ENCODE measurements at regions not wholly inside any gene's neighbourhood (a gene's known extent, or its start where the extent isn't known, plus 50 kb on each side); places are given as distances from the start of the nearest gene placed in this dataset.

DNA sequence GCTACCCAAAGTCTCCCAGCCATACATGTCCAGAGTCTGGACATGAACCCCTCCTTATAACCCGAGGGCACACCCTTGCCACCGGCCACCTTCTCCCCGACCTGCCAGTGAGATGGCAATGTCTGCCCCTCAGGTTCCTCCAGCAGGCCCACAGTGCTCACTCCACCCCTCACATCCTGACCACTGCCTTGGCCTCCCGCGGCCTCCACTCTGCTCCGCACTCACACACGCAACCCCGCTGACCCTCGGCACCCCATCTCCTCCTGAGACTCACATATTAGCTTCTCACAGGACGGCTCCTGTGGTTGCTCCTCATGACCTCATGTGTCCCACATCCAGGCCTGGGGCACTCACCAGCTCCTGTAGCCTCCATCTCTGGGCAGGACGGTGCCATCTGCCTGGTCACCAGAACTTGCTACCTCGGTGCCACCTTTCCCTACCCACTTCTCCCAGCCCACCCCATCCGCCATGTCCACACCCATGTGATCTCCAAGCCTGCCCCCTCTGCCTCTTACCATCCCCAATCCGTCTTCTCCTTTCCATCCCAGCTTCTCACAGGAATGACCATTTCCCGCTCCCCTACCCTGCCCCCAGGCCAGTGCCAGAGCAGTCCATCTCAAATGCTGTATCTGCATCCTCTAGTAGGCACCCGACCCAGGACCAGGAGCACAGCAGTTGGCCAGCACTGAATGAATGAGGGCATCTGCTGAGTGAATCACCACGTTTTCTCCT lies 198.6 kb upstream of the DIO3 start:
- DNase-seq: no peak

DNA sequence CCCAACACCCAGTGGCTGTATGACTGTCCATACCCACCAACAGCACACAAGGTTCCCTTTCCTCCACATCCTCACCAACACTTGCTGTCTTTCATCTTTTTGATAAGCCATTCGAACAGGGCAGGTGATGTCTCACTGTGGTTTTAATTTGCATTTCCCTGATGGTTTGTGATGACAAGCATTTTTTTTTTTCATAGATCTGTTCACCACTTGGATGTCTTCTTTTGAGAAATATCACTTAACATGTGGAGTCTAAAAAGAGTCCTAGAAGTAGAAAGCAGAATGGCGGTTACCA lies 198.1 kb upstream of the DIO3 start:
- no peak for DNase-seq

DNA sequence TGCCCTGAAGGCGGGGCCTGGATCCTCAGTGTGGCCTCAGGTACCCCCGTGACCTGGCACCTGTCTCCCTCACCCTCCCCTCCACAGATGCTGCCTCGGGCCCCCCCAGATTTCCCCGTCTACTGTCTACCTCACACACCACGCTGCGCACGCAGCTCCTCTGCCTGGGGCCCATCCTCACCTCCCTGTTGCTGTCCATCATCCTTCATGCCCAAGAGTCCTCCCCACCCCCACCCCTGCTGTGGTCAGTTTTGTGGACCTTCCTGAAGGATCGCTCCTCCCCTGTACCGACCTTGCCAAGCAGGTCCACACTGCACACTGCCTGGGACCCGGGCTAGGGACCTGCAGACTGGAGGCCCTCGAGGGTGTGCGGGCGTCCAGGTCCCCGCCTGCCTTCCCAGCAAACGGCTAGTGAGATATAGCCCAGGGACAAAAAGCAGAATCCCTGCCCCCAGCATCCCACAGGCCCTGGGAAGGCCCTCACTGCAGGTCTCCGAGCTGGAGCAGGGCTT lies 197.4 kb upstream of the DIO3 start:
- DNase-seq: no peak

DNA sequence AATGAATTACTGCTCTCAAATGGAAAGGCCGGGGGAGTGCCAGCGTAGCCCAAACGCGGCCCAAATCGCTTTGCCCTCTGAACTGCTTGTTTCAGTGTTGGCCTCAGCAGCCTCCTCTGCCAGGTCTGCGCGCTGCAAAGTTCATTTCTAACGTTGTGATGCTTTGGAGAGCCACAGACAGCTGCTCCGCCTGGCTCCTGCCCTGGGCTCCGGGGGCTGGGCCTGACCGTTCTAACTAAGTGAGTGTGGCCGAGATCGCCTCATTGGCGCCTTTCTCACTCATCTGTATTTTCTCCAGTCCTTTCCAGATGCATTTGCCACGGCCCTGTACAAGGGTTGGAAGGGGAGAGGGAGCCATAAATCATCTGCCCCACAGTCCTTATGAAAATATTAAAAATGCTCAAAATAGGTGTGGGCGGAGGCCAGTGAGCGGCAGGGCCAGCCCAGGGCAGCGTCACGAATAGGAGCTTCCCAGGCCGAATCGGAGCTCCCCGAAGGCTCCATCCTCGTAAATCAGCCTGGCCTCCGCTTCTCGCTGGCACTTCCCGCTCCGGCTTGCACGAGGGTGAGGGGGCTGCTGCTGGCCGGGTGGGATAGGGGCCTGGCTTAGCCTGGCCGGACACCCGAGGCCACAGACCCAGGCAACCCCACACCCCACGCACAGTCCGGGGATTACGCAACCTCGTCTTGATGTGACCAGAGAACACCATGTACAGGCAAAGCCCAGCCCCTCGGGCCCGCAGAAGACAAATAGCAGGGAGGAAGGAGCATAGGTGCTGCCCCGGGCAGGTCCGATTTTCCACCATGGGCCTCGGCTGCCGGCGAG lies 196.6 kb upstream of the DIO3 start:
- no peak for DNase-seq

DNA sequence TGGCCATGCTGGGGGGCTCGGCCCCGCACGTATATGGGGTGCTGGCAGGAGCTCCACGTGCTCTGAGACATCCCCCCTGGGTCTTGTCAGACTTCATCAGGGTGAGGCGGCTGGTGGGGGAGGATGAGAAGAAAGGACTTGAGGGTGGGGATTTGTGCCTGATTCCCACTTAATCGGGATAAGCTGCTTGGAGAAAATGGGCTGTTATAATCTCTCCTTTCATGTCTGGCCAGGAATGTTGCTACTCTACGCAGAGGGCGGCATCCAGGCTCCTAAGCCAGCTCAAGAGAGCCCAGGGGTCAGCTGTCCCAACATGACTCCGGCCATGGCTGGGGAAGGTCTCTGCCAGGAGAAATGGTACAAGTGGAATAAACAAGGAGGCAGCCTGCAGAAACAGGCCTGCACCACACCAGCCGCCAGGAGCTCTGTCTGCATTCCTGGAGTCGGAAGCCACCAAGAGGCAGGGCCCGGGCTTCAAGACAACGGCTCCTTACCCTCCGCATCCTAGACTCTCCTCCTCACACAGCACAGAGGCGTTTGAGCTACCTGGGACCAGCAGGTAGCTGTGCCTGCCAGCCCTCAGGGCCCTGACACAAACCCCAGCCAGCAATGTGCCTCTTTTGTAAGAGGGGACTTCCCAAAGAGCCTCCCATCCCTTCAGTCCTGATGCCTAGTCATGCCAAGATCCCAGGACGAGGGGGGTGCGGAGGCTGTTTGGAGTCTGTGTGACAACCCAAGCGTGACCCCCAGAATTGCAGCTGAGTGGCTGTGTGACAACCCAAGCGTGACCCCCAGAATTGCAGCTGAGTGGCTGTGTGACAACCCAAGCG lies 195.8 kb upstream of the DIO3 start:
- peak; percentile 76 for DNase-seq

DNA sequence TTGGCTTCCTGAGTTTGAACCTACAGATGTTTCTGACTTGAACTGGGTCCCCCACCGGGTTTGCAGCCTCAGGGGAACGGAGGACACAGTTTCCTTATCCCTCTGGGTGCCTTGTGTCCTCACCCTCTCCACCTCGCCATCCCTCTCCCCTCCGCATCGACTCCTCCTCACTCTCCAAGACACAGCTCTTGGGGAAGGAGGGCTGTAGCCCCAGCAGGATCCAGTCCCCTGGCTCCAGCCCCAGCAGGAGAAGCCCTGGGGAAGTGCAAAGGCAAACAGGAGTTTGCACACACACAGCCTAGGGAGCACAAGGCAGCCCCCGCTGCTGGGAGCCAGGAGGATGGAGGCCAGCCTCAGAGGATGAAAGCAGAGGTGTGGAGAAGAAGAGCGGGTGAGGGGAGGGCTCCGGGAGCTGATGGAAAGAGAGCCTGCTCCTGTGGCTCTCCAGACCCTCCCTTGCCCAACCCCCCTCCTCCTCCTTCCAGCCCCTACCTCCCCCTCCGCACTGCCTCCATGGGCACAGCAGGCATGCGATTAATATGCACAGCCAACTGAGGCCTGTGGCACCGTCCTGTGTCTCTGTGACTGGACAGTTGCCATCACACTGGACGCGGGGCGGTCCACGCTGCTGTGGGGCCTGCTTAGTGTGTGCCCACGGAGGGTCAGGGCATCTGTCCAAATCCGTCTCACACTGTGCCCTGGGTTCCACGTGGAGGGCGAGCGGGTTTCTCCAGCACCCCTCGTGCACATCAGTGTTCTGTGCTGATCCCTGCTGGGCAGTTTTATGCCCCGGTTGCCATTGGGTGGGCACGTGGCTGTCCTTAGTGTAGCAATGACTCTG lies 193.7 kb upstream of the DIO3 start:
- DNase-seq: no peak

DNA sequence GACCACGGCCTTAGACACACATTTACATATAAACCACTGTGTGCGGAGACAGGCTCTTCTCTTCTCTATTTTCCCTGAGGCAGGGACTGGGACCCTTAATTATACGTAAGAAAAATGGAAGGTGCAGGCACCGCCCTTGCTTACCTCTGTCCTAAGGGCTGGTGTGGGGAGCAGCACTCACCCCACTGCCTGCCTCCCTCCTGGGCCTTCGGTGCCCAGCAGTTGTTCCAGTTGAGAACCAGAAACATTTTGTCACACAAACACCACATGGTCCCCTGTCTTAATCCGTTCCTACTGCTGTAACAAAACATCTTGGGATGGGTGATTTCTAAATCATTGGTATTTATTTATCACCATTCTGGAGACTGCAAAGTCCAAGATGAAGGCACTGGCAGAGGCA lies 192.7 kb upstream of the DIO3 start:
- no peak for DNase-seq

DNA sequence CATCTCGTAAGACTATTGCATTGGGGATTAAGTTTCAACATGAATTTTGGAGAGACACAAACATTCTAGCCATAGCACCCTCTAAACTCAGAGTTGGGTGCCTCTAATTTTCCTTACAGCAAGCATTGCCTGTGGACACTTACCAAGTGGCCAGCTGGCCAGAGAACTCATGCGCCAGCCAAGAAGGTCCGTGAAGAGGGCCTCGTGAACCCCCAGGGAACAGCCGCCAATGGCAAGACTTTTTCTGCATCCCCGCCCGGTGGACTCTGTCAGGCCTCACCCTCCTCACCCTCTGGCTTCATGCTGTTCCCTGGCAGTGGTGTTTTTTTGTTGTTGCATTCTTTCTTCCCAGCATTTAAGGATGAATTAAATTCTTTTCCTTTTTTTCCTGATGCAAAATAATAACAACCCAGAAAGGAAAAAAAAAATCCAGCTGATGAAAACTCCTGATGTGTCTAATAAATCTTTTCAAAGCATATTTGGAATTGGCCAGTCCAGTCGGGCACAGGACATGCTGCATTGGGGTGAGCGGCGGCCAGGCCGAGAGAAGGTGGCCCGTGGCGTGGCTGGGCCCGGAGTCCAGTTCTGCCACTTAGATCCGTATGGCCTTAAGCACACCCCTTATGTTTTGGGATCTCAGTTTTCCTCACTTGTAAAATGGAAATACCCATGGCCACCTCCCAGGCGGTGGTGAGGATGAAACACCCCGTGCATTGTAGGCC lies 191.9 kb upstream of the DIO3 start:
- no peak for DNase-seq

DNA sequence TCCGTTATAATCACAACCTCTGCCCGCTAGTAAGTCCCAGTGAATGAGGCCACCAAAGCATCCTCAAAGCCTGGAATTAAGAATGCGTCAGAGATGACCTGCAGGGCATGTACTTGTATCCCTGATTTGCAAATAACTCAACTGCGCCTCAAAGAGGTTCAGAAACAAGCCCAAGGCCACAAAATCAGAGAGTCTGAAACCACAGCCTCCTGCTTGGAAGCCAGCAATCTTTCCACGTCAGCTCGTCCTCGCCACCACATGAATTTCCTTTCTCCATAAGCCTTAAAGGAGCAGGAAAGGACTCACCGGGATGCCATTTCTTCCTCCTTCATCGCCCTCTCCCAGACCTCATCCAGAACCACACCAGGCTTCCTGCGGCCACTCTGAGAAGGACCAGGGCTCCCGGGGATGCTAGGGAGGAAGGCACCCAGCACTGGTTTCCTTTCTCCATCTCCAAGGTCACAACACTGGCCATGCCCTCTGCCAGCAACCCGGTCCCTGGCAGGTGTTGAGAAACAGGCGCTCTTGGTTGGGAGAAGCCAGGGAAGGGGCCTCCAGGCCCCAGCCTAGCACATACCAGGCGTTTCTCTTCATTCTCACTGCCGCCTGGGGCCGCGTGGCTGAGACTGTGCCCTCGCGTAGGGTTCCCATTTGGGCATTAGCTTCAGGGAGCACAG lies 191.2 kb upstream of the DIO3 start:
- DNase-seq: no peak

DNA sequence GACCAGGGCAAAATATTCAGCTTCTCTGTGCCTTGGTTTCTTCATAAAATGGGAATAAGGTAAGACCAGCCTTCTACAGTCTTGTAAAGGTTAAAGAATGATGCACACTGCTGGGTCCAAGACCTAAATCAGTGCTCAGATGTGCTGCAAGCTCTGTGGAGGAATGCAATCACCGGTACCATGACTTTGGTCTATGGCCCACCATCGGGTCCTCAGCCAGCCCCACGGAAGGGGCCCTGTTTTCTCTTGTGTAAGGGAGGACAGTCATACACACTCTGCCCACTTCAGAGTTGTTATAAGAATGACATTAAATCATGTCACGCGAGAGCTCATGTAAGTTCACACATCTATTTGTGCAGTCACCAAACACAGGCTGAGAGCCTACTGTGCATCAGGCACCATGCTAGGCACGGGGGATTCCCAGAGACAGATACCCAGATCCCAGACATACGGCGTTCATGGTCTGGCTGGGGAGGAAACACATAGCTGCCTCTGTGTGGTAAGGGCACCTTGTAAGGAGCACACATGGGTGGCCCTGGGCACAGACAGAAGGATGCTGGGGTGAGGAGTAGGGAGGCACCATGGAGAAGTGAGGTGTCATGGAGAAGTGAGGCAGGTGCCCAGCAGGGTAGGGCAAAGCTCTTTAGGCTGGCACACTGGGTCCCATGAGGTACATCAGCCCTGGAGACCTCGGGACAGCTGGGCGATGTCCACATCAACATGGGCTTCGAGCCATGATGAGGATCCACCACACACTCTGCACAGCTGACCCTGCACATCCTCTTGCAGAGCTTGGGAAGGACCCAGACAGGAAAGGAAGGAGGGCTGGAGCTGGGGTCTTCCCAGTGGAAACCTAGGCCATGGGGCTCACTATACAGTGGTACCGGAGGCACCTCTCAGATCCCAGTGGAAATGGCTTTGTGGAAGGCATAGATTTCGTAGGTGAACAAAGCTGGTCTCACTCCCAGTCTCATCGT lies 190.4 kb upstream of the DIO3 start:
- no peak for DNase-seq

DNA sequence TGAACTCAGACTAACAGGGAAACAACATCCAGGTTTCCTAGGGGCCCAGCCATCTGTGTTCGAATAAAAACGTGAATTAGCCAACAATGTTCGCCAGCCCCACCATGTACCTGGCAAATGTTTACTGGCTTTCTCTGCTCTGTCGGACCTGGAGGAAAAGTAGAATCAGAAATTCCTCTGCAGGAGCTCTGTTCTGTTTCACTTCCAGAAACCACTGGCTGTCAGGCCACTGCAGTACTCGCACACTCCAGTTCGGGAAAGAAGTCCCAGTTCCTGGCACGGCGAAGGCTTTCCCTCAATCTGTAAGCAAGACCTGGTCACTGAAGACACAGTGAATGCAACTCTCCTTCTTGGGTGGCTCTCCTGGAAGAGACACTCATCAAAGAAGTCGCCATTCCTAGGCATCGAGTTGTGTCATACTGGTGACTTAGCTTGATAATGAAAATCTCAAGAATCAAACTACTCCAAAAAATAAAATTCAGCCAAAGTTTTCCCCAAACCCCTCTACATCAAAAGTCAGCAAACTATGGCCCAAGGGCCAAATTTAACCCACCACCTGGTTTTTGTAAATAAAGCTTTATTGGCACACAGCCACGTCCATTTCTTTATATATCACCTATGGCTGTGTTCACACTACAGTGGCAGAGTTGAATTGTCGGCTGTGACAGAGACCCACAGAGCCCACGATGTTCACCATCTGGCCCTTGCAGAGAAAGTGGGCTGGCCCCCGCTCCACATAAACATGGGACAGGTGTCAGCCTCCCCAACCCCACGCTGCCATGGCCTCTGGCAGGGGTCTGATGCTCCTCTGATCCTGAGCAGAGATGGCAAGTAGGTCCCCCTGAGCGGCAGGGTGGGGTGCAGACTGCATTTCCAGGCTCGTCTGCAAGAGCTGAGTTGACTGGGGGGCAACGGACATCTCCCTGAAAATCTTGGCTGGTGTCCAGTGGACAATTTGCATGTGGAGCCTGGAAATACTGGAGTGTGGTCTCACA lies 189.2 kb upstream of the DIO3 start:
- DNase-seq: no peak

DNA sequence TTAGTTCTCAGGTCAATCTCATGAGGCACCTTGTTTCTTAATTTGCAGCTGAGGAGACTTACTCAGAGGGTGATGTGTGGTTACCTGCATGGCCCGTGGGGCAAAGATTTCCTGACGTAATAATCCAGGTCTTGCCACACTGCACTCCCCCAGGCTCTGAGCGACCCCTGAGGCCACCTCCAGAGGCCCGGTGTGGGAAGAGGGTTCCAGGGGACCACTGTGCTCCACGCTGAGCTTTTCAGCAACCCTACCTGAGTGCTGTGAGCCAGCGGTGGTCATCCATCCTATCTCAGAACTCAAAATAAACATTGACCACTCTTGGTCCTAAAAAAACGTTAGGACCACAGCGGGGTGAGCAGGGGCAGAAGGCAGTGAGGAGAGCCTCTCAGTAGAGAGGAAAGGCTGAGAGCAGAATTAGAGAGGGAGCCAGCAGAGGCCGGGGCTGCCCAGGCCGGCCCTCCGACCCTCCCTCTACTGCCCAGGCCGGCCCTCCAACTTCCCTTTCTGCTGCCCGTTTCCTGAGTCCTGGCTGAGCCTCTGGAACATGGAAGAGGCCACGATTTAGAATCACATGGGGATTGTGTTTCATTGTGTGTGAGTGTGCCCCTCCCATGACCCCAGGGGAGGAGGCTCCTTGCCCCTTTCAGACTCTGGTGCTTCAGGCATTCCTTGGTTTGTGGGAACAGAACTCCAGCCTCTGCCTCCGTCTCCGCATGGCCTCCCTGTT lies 188.2 kb upstream of the DIO3 start:
- no peak for DNase-seq

DNA sequence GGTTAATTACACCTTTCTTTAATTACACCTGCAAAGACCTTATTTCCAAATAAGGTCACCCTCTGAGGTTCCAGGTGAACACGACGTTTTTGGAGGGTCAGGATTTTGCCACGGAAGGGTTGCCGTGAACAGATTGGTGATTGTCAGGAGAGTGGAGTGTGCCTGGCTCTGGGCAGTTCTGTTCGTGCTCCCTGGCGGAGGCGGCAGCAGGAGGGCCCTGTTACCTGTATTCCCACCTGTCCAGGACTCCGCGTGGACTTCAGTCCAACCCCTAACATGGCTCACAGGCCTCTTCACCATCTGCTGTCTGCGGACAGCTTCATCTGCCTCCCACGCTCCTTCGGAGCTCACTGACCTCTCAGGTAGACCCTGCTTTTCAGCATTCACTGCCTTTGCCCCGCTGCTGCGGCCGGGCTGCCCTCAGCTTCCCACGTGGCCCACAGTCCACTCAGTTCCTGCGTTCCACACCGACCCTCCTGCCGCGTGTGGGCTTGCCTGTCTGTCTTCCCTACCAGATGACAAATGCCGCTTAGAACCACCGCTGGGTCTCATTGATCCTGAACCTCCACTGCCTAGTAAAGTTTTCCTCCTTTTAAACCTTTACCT lies 187.5 kb upstream of the DIO3 start:
- DNase-seq: no peak

DNA sequence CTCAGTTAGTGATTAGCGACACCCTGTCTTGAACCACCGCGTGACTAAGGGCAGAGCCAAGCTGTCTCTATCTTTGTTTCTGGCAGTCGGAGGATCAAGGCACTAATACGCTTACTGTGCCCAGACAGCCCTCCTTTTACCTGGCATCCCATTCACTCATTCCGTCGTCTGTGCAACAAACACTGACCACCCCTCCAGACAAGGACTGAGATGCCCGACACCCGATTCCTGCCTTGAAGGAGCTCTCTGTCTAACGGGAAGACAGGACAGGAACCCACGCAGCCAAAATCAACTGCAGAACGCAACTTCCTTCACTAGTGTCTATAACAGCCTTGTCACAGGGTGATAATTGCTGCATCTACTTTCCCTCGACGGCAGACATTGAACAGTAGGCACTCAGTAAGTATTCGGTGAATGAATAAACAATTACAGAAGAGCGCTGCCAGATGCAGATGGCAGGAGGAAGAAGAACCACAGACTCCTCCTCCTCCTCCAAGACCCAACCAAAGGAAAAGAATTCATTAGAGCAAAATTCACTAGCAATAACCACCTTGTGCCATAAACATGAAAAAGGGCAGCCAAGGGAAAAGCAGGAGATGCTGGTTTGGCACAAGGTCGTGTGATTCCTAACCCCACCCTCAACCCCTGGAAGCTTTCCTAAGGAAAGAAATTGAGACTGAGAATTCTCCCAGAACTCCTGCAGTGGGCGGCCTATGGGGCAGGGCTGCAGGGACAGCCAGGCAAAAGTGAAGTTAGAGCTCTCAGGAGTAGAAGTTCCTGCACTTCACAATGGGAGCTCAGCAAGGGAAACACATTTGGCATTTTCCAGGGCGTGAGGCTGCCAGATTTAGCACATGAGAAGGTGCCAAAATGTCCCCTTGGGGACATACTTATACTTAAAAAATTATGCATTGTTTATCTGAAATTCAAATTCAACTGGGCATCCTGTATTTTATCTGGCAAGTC lies 186.6 kb upstream of the DIO3 start:
- DNase-seq: no peak

DNA sequence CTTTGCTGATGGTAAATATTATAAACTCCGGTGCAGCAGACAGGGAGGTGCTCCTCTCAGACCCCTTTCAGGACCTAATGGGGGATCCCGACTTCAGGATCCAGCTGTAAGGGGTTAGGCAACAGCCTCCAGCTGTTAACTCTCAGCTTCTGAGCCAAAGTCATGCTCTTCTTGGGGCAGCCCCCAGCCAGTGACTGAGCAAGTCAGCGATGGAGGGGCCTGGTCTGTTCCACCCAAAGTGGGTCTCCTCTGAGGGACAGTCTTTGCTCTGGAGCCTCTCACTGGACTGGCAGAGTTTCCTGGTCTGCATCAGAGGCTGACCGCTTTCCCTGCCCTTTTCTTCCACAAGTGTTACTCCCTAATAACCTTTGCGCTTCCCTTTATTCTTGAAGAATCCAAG lies 184.2 kb upstream of the DIO3 start:
- DNase-seq: no peak

DNA sequence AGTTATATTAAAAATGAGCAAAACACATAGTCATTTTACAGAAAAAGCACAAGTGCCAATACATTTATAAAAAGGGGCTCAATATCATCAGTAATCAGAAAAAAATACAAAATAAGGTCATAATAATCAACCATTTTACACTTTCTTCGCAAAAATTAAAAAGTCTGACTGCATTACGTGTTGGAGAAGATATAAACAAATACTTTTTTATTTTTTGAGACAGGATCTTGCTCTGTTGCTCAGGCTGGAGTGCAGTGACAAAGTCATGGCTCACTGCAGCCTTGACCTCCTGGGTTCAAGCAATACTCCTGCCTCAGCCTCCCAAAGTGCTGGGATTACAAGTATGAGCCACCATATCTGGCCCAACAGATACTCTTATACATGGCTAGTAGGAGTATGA lies 181.5 kb upstream of the DIO3 start:
- DNase-seq: no peak
